HG03439 (cell line): ENCODE measurements at regions not wholly inside any gene's neighbourhood (a gene's known extent, or its start where the extent isn't known, plus 50 kb on each side); places are given as distances from the start of the nearest gene placed in this dataset.

Source experiments
- ATAC-seq: cut with Tn5 transposase; IDR thresholded peaks from one replicate; pipeline ENCODE4 v1.9.1; 2021; ENCODE audit warnings: mild to moderate bottlenecking, moderate library complexity; ENCODE audit not compliant: unreplicated experiment

- ATAC-seq = no peak
Observed at GRCh38 chr5:162323466-162323865, 255.9 kb downstream of the GABRG2 start.

GRCh38 chr5:162324328-162324727 is 256.8 kb downstream of the GABRG2 start:
- no peak for ATAC-seq

GRCh38 chr5:162325143-162325727 is 257.7 kb downstream of the GABRG2 start:
- ATAC-seq = no peak

GRCh38 chr5:162334944-162335343 is 267.4 kb downstream of the GABRG2 start:
- no peak for ATAC-seq

GRCh38 chr5:162360373-162360931 is 292.9 kb downstream of the GABRG2 start:
- no peak for ATAC-seq

- no peak for ATAC-seq
Observed at GRCh38 chr5:162372256-162372655, 304.7 kb downstream of the GABRG2 start.

GRCh38 chr5:162377895-162378294 is 310.3 kb downstream of the GABRG2 start:
- ATAC-seq = no peak

- no peak for ATAC-seq
Observed at GRCh38 chr5:162382839-162383238, 315.3 kb downstream of the GABRG2 start.

GRCh38 chr5:162384225-162384624 is 316.7 kb downstream of the GABRG2 start:
- ATAC-seq = no peak

- ATAC-seq = no peak
Observed at GRCh38 chr5:162391833-162392232, 324.3 kb downstream of the GABRG2 start.

GRCh38 chr5:162392336-162392735 is 324.8 kb downstream of the GABRG2 start:
- no peak for ATAC-seq

GRCh38 chr5:162393534-162393933 is 326.0 kb downstream of the GABRG2 start:
- no peak for ATAC-seq

- ATAC-seq = no peak
Observed at GRCh38 chr5:162407614-162408013, 340.0 kb downstream of the GABRG2 start.

- no peak for ATAC-seq
Observed at GRCh38 chr5:162410365-162410764, 342.8 kb downstream of the GABRG2 start.

- no peak for ATAC-seq
Observed at GRCh38 chr5:162429142-162429541, 361.6 kb downstream of the GABRG2 start.

GRCh38 chr5:162434281-162434680 is 366.7 kb downstream of the GABRG2 start:
- no peak for ATAC-seq

- ATAC-seq = no peak
Observed at GRCh38 chr5:162436055-162436454, 368.5 kb downstream of the GABRG2 start.

GRCh38 chr5:162444129-162444762 is 376.7 kb downstream of the GABRG2 start:
- ATAC-seq = no peak

- no peak for ATAC-seq
Observed at GRCh38 chr5:162456086-162456485, 388.5 kb downstream of the GABRG2 start.

- no peak for ATAC-seq
Observed at GRCh38 chr5:162466011-162466410, 398.4 kb downstream of the GABRG2 start.

GRCh38 chr5:162473041-162473714 is 405.6 kb downstream of the GABRG2 start:
- no peak for ATAC-seq

GRCh38 chr5:162474239-162474638 is 406.7 kb downstream of the GABRG2 start:
- no peak for ATAC-seq
